ENCODE measurements at regions not wholly inside any gene's neighbourhood (a gene's known extent, or its start where the extent isn't known, plus 50 kb on each side); places are given as distances from the start of the nearest gene placed in this dataset.

DNA sequence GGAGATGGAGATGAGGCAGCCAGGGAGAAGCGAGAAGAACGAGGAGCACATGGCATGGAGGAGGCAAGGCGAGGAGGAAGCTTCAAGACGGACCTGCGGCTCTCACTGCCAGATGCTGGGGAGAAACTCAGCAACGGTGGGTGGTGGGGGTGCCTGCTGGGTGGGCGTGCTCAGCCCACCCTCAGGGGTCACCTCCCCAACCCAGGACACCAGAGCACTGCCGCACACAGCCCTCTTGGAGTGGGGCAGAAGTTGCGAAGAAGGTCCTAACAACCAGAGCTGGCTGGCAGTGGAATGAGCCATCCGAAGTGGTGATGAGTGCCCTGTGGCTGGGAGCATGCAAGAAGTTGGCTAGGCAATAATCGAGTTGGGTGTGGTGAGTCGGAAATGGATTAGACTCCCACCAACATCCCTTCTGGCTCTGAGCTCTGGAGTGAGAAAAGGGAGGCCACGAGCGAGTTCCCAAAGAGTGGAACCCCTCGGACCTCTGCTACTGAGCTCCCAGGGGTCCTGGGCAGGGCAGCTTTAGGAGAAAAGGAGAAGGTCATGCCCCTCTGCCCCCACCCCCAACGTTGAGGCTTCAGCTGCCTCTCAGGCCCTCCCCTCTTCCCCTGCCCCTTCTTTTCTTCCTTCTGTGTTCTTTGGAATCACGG lies 212.7 kb upstream of the MVB12B start:
- Histone ChIP-seq H3K4me3 (ENCODE audit: low read length) (no peak overlapping the region), H3K79me2 (replicated peaks; ENCODE audit: insufficient read depth, low read length) (no peaks in the 10 kb centered on the region), H3K4me2 (ENCODE audit: low read length) (no peak overlapping the region), H2AFZ (ENCODE audit: low read depth, low read length) (no peak overlapping the region), H4K20me1 (ENCODE audit: insufficient read depth) (no peaks in the 10 kb centered on the region), H3K9me2 (ENCODE audit: insufficient read depth, low read length) (no peaks in the 10 kb centered on the region), H3K27me3 (ENCODE audit: insufficient read depth, low read depth, low read length) (no peaks in the 10 kb centered on the region), H3K9ac (ENCODE audit: low read length) (no peak overlapping the region), H3K36me3 (ENCODE audit: insufficient read depth, low read length) (no peaks in the 10 kb centered on the region), H3K9me3 (ENCODE audit: low read length) (no peaks in the 10 kb centered on the region), H3K27ac (ENCODE audit: low read length) (no peak overlapping the region), H3F3A (ENCODE audit: insufficient read depth, low read length, poor library complexity, severe bottlenecking) (no peaks in the 10 kb centered on the region)
- TF ChIP-seq TAF1 (IDR thresholded peaks at IDR 0.05; ENCODE audit: low read depth) (no peak), POLR2AphosphoS5 (IDR thresholded peaks at IDR 0.05) (no peak), MXI1 (conservative IDR thresholded peaks at IDR 0.05; ENCODE audit: poor library complexity, severe bottlenecking) (no peak), EZH2 (IDR thresholded peaks at IDR 0.05; ENCODE audit: borderline replicate concordance, insufficient read depth, low read length, poor library complexity, severe bottlenecking) (no peak)

DNA sequence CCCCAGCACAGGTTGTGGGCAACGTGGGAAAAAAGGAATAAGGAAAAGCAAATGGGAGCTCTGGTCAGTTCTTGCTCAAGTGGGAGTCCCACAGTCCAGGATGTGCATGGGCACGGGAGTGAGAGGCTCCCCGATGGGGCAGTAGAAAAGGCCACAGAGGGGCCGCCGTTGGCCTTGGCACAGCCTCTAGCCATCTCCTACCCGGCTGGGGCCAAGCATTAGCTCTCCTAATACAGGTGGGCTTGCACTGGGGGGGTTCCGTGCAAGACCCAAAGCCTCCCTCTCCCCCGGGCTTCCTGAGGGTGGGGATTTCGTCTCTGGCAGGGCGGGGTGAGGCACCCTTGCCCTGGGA lies 212.2 kb upstream of the MVB12B start:
- no peak overlapping the region for H3K27ac ChIP-seq (ENCODE audit: low read length)
- H3K36me3 ChIP-seq (ENCODE audit: insufficient read depth, low read length), result no peaks in the 10 kb centered on the region
- H3K9me2 ChIP-seq (ENCODE audit: insufficient read depth, low read length), result no peaks in the 10 kb centered on the region
- TF ChIP-seq, protein P1, sequence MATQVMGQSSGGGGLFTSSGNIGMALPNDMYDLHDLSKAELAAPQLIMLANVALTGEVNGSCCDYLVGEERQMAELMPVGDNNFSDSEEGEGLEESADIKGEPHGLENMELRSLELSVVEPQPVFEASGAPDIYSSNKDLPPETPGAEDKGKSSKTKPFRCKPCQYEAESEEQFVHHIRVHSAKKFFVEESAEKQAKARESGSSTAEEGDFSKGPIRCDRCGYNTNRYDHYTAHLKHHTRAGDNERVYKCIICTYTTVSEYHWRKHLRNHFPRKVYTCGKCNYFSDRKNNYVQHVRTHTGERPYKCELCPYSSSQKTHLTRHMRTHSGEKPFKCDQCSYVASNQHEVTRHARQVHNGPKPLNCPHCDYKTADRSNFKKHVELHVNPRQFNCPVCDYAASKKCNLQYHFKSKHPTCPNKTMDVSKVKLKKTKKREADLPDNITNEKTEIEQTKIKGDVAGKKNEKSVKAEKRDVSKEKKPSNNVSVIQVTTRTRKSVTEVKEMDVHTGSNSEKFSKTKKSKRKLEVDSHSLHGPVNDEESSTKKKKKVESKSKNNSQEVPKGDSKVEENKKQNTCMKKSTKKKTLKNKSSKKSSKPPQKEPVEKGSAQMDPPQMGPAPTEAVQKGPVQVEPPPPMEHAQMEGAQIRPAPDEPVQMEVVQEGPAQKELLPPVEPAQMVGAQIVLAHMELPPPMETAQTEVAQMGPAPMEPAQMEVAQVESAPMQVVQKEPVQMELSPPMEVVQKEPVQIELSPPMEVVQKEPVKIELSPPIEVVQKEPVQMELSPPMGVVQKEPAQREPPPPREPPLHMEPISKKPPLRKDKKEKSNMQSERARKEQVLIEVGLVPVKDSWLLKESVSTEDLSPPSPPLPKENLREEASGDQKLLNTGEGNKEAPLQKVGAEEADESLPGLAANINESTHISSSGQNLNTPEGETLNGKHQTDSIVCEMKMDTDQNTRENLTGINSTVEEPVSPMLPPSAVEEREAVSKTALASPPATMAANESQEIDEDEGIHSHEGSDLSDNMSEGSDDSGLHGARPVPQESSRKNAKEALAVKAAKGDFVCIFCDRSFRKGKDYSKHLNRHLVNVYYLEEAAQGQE (IDR thresholded peaks at IDR 0.05; ENCODE audit: borderline replicate concordance), result no peak
- TF ChIP-seq TAF1 (IDR thresholded peaks at IDR 0.05; ENCODE audit: low read depth) (no peak), EZH2 (IDR thresholded peaks at IDR 0.05; ENCODE audit: borderline replicate concordance, insufficient read depth, low read length, poor library complexity, severe bottlenecking) (no peak), SMC3 (conservative IDR thresholded peaks at IDR 0.05; ENCODE audit: poor library complexity) (no peak)
- TF ChIP-seq, protein P2, sequence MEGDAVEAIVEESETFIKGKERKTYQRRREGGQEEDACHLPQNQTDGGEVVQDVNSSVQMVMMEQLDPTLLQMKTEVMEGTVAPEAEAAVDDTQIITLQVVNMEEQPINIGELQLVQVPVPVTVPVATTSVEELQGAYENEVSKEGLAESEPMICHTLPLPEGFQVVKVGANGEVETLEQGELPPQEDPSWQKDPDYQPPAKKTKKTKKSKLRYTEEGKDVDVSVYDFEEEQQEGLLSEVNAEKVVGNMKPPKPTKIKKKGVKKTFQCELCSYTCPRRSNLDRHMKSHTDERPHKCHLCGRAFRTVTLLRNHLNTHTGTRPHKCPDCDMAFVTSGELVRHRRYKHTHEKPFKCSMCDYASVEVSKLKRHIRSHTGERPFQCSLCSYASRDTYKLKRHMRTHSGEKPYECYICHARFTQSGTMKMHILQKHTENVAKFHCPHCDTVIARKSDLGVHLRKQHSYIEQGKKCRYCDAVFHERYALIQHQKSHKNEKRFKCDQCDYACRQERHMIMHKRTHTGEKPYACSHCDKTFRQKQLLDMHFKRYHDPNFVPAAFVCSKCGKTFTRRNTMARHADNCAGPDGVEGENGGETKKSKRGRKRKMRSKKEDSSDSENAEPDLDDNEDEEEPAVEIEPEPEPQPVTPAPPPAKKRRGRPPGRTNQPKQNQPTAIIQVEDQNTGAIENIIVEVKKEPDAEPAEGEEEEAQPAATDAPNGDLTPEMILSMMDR (IDR thresholded peaks at IDR 0.05; ENCODE audit: poor library complexity, severe bottlenecking), result no peak
- no peak overlapping the region for H3K4me3 ChIP-seq (ENCODE audit: low read length)
- no peak overlapping the region for H2AFZ ChIP-seq (ENCODE audit: low read depth, low read length)
- no peaks in the 10 kb centered on the region for H3K79me2 ChIP-seq (replicated peaks; ENCODE audit: insufficient read depth, low read length)
- no peaks in the 10 kb centered on the region for H3K27me3 ChIP-seq (ENCODE audit: insufficient read depth, low read depth, low read length)
- no peaks in the 10 kb centered on the region for H3F3A ChIP-seq (ENCODE audit: insufficient read depth, low read length, poor library complexity, severe bottlenecking)
- H3K4me2 ChIP-seq (ENCODE audit: low read length), result no peak overlapping the region
- no peak overlapping the region for H3K9ac ChIP-seq (ENCODE audit: low read length)
- H3K9me3 ChIP-seq (ENCODE audit: low read length), result no peaks in the 10 kb centered on the region
- no peaks in the 10 kb centered on the region for H4K20me1 ChIP-seq (ENCODE audit: insufficient read depth)

DNA sequence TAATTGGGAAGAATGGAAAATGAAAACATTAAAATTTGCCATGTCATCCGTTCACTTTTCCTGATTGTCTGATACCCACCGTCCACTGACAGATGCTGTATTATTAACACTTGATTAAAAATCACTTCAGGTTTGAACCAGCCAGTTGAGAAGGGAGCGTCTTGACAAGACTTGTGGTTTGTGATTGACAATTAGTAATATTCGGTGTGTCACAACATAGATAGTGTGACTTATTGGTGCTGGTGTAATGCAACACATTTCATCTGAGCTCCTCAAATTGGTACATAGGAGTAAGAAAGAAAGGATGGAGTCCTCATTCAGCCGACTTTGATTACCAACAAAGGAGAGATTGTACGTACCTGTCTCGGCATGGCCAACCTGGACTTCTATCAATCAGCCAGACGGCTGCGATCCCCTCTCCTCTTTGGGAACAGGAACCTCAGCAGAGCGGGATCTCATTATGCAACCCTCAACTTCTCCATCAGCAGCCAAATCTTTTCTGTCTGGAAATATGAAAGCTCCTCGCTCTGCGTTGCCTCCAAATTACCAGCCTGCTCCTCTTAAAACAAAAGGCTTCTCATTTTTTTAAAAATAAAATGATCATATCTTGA lies 211.7 kb upstream of the MVB12B start:
- H3K4me3 ChIP-seq (ENCODE audit: low read length), result no peak overlapping the region
- no peaks in the 10 kb centered on the region for H3K36me3 ChIP-seq (ENCODE audit: insufficient read depth, low read length)
- no peak overlapping the region for H3K9ac ChIP-seq (ENCODE audit: low read length)
- no peaks in the 10 kb centered on the region for H4K20me1 ChIP-seq (ENCODE audit: insufficient read depth)
- no peaks in the 10 kb centered on the region for H3K9me2 ChIP-seq (ENCODE audit: insufficient read depth, low read length)
- H3F3A ChIP-seq (ENCODE audit: insufficient read depth, low read length, poor library complexity, severe bottlenecking), result no peaks in the 10 kb centered on the region
- H3K4me2 ChIP-seq (ENCODE audit: low read length), result no peak overlapping the region
- no peaks in the 10 kb centered on the region for H3K9me3 ChIP-seq (ENCODE audit: low read length)
- H3K27ac ChIP-seq (ENCODE audit: low read length), result no peak overlapping the region
- no peaks in the 10 kb centered on the region for H3K27me3 ChIP-seq (ENCODE audit: insufficient read depth, low read depth, low read length)
- H3K79me2 ChIP-seq (replicated peaks; ENCODE audit: insufficient read depth, low read length), result no peaks in the 10 kb centered on the region
- H2AFZ ChIP-seq (ENCODE audit: low read depth, low read length), result no peak overlapping the region
- TF ChIP-seq POLR2AphosphoS5 (IDR thresholded peaks at IDR 0.05) (peak; percentile 53), TAF1 (IDR thresholded peaks at IDR 0.05; ENCODE audit: low read depth) (no peak), SMC3 (conservative IDR thresholded peaks at IDR 0.05; ENCODE audit: poor library complexity) (no peak), EZH2 (IDR thresholded peaks at IDR 0.05; ENCODE audit: borderline replicate concordance, insufficient read depth, low read length, poor library complexity, severe bottlenecking) (no peak), EP300 (conservative IDR thresholded peaks at IDR 0.05; ENCODE audit: poor library complexity, severe bottlenecking) (peak; percentile 60), MXI1 (conservative IDR thresholded peaks at IDR 0.05; ENCODE audit: poor library complexity, severe bottlenecking) (no peak), RAD21 (conservative IDR thresholded peaks at IDR 0.05) (no peak)
- TF ChIP-seq, protein P2 (IDR thresholded peaks at IDR 0.05; ENCODE audit: poor library complexity, severe bottlenecking), result no peak
